ENCODE measurements at regions not wholly inside any gene's neighbourhood (a gene's known extent, or its start where the extent isn't known, plus 50 kb on each side); places are given as distances from the start of the nearest gene placed in this dataset.
"Not testable (repeated sequence)": the region's sequence is repeated elsewhere in the genome, so short reads cannot be mapped to it uniquely, and the experiment has no call there.

DNA sequence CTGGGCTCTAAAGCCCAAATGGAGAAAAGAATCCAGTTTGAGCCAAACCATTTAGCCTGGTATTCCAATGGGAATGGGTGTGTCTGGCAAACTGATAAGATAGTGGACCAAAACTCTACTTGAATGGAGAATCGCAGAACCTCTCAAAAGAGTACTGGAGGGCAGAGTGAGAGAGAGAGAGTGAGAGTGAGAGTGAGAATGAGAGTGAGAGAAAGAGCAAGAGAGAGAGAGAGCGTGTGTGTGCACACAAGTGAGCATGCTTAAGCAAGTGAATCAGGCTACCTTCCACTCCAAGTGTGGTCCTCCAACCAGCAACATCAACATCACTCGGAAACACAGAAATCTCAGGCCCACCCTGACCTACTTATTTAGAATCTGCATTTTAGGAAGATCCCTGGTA, 58.8 kb downstream of the UQCRFS1 start:
- Mint-ChIP-seq H3K36me3 (peaks cover 30% of the 10 kb centered on the region), H3K4me3 (no peak overlapping the region), H3K27ac (no peak overlapping the region), H3K4me1 (ENCODE audit: low read depth in 2 of 2) (no peaks in the 10 kb centered on the region), H3K27me3 (peaks cover 3 to 25% of the 10 kb centered on the region in 2 donors), H3K9me3 (peaks cover 18% of the 10 kb centered on the region)
- ATAC-seq = no peak
- DNase-seq (ENCODE audit: low spot score) = no peak

DNA sequence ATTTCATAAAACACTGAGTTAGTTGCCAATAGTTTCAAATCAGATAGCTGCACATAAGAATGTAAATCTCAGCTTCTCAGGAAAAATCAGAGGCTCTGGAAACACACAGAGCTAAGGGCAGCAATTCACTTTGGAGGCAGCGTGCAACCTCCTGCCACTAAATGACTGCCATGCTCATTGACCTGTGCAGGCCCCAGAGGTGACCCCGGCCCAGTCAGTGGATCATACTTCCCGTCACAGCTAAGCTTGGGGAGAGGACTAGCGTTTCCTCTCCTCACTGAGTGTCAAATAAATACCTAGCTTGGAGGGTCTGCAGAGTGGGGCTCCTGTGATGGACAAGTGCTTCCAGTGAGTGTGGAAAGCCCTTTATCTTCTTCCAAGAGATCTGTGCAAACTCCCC, 67.2 kb downstream of the UQCRFS1 start:
- Mint-ChIP-seq H3K36me3 (no peaks in the 10 kb centered on the region), H3K27me3 (peaks cover 0 to 3% of the 10 kb centered on the region in 2 donors), H3K9me3 (peaks cover 4% of the 10 kb centered on the region), H3K4me1 (ENCODE audit: low read depth in 2 of 2) (no peaks in the 10 kb centered on the region), H3K27ac (no peak overlapping the region), H3K4me3 (no peak overlapping the region)
- DNase-seq (ENCODE audit: low spot score) (no peak), ATAC-seq (no peak)

DNA sequence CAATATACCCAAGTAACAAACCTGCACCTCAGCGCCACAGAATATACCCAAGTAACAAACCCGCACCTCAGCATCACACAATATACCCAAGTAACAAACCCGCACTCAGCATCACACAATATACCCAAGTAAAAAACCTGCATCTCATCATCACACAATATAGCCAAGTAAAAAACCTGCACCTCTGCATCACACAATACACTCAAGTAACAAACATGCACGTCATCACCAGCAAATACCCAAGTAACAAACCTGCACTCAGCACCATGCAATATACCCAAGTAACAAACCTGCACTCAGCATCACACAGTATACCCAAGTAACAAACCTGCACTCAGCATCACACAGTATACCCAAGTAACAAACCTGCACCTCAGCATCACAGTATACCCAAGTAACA, 69.8 kb downstream of the UQCRFS1 start:
- H3K36me3 Mint-ChIP-seq = no peaks in the 10 kb centered on the region
- ATAC-seq (no peak), DNase-seq (ENCODE audit: low spot score) (no peak)
- peaks cover 0 to 3% of the 10 kb centered on the region in 2 donors for H3K27me3 Mint-ChIP-seq
- no peaks in the 10 kb centered on the region for H3K4me1 Mint-ChIP-seq (ENCODE audit: low read depth in 2 of 2)
- peaks cover 3% of the 10 kb centered on the region for H3K9me3 Mint-ChIP-seq
- no peak overlapping the region for H3K4me3 Mint-ChIP-seq
- no peak overlapping the region for H3K27ac Mint-ChIP-seq

GRCh38 chr19:29139227-29139626, 73.7 kb downstream of the UQCRFS1 start:
- Mint-ChIP-seq H3K9me3 (peaks cover 20% of the 10 kb centered on the region), H3K27ac (no peak overlapping the region), H3K36me3 (peaks cover 18% of the 10 kb centered on the region), H3K27me3 (peaks cover 2 to 10% of the 10 kb centered on the region in 2 donors), H3K4me1 (ENCODE audit: low read depth in 2 of 2) (no peaks in the 10 kb centered on the region), H3K4me3 (no peak overlapping the region)
- DNase-seq (ENCODE audit: low spot score) (no peak), ATAC-seq (no peak)

- DNase-seq (ENCODE audit: low spot score); H3K4me1 Mint-ChIP-seq (ENCODE audit: low read depth in 2 of 2); H3K27ac Mint-ChIP-seq; H3K4me3 Mint-ChIP-seq; ATAC-seq: not testable (repeated sequence)
- peaks cover 26% of the 10 kb centered on the region for H3K9me3 Mint-ChIP-seq
- peaks cover 2 to 17% of the 10 kb centered on the region in 2 donors for H3K27me3 Mint-ChIP-seq
- peaks cover 23% of the 10 kb centered on the region for H3K36me3 Mint-ChIP-seq
These were observed 74.7 kb downstream of the UQCRFS1 start for GRCh38 chr19:29138206-29138605.

GRCh38 chr19:29131456-29131855, 81.5 kb downstream of the UQCRFS1 start:
- DNase-seq (ENCODE audit: low spot score) = no peak
- Mint-ChIP-seq H3K4me3 (no peak overlapping the region), H3K27me3 (peaks cover 6 to 32% of the 10 kb centered on the region in 2 donors), H3K9me3 (peaks cover 16% of the 10 kb centered on the region), H3K36me3 (peaks cover 15% of the 10 kb centered on the region), H3K4me1 (ENCODE audit: low read depth in 2 of 2) (no peaks in the 10 kb centered on the region), H3K27ac (no peak overlapping the region)
- ATAC-seq = no peak

- peaks cover 6% of the 10 kb centered on the region for H3K9me3 Mint-ChIP-seq
- no peaks in the 10 kb centered on the region for H3K4me1 Mint-ChIP-seq (ENCODE audit: low read depth in 2 of 2)
- H3K36me3 Mint-ChIP-seq = peaks cover 5% of the 10 kb centered on the region
- no peak overlapping the region for H3K4me3 Mint-ChIP-seq
- DNase-seq (ENCODE audit: low spot score) = no peak
- ATAC-seq = no peak
- H3K27ac Mint-ChIP-seq = no peak overlapping the region
- H3K27me3 Mint-ChIP-seq = peaks cover 4 to 23% of the 10 kb centered on the region in 2 donors
These were observed 83.8 kb downstream of the UQCRFS1 start for GRCh38 chr19:29129148-29129547.

- Mint-ChIP-seq H3K4me3 (no peak overlapping the region), H3K36me3 (no peaks in the 10 kb centered on the region), H3K4me1 (ENCODE audit: low read depth in 2 of 2) (no peaks in the 10 kb centered on the region), H3K27ac (no peak overlapping the region), H3K27me3 (peaks cover 4 to 16% of the 10 kb centered on the region in 2 donors), H3K9me3 (no peaks in the 10 kb centered on the region)
- ATAC-seq (no peak), DNase-seq (ENCODE audit: low spot score) (no peak)
These were observed 84.7 kb downstream of the UQCRFS1 start for GRCh38 chr19:29128203-29128602.

- Mint-ChIP-seq H3K27me3 (peaks cover 0 to 11% of the 10 kb centered on the region in 2 donors), H3K27ac (no peak overlapping the region), H3K36me3 (no peaks in the 10 kb centered on the region), H3K4me3 (no peak overlapping the region), H3K4me1 (ENCODE audit: low read depth in 2 of 2) (no peaks in the 10 kb centered on the region), H3K9me3 (no peaks in the 10 kb centered on the region)
- no peak for ATAC-seq
- no peak for DNase-seq (ENCODE audit: low spot score)
These were observed 90.8 kb downstream of the UQCRFS1 start for GRCh38 chr19:29122185-29122584.

GRCh38 chr19:29121684-29122083, 91.3 kb downstream of the UQCRFS1 start:
- Mint-ChIP-seq H3K4me1 (ENCODE audit: low read depth in 2 of 2) (no peaks in the 10 kb centered on the region), H3K27ac (no peak overlapping the region), H3K4me3 (no peak overlapping the region), H3K36me3 (no peaks in the 10 kb centered on the region), H3K9me3 (no peaks in the 10 kb centered on the region), H3K27me3 (peaks cover 0 to 11% of the 10 kb centered on the region in 2 donors)
- no peak for ATAC-seq
- DNase-seq (ENCODE audit: low spot score) = no peak

- Mint-ChIP-seq H3K36me3 (no peaks in the 10 kb centered on the region), H3K27ac (no peak overlapping the region), H3K4me3 (no peak overlapping the region), H3K4me1 (ENCODE audit: low read depth in 2 of 2) (no peaks in the 10 kb centered on the region), H3K9me3 (no peaks in the 10 kb centered on the region), H3K27me3 (peaks cover 0 to 11% of the 10 kb centered on the region in 2 donors)
- DNase-seq (ENCODE audit: low spot score) = no peak
- ATAC-seq = no peak
These were observed 92.5 kb downstream of the UQCRFS1 start for GRCh38 chr19:29120466-29120865.

DNA sequence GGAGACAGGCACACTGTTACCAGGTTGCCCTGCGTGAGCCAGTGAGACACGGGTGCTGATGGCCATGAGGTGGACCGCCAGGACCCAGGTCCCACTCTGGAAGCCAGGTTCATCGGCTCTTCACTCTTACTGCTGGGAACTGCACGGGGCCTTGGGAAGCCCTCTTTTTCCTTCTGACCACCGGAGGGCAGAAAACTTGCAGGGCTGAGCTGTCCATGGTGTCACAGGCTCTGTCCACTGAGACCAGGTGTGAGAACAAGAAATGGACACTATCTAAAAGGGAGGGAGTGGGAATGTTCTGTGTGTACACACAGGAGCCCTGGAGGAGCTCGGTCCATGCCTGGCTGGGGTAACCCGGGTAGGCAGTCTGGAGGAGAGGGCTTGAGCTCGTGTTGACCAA, 93.4 kb downstream of the UQCRFS1 start:
- Mint-ChIP-seq H3K36me3 (no peaks in the 10 kb centered on the region), H3K27me3 (peaks cover 0 to 11% of the 10 kb centered on the region in 2 donors), H3K27ac (no peak overlapping the region), H3K4me3 (no peak overlapping the region), H3K4me1 (ENCODE audit: low read depth in 2 of 2) (no peaks in the 10 kb centered on the region), H3K9me3 (no peaks in the 10 kb centered on the region)
- DNase-seq (ENCODE audit: low spot score) = no peak
- ATAC-seq = no peak

DNA sequence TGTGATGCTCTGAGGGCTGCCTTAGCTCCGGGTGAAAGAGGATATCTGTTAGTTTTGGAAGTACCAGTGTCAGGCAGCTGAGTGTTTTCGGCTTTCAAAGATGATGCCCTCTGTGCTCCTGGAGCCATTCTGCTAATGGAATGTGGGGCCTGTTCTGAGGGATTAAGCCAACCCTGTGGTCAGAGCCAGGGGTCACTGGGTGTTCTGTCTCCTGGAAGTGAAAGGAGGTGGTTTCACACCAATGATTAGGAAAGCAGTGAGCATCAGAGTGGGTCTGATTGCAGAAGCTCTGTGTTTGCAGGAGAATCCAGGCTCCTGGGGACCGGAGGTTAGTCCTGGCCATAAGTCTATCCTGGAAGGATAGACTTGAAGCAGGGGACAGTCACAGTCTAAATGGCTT, 94.6 kb downstream of the UQCRFS1 start:
- Mint-ChIP-seq H3K27ac (no peak overlapping the region), H3K27me3 (peaks cover 0 to 11% of the 10 kb centered on the region in 2 donors), H3K36me3 (no peaks in the 10 kb centered on the region), H3K4me3 (no peak overlapping the region), H3K4me1 (ENCODE audit: low read depth in 2 of 2) (no peaks in the 10 kb centered on the region), H3K9me3 (no peaks in the 10 kb centered on the region)
- DNase-seq (ENCODE audit: low spot score) = no peak
- ATAC-seq = no peak

DNA sequence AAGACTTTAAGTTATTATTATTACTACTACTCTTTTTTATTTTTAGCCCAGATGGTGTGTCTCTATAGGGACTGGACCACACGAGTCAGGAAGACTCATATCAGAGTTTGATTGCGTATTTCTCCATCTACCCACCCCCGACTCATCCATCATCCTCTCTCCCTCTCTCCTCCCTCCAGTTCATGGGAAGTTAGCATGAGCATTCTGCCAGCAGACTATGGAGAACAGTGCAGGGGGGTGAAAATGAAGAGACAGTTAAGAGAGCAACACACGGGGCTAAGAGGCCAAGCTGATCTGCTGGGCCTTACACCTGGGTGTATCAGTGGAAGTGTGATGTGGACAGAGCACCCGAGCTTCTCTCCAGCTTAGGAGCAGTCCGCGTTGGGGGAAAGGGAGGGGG, 95.0 kb downstream of the UQCRFS1 start:
- H3K4me1 Mint-ChIP-seq (ENCODE audit: low read depth in 2 of 2) = no peaks in the 10 kb centered on the region
- DNase-seq (ENCODE audit: low spot score) (no peak), ATAC-seq (no peak)
- no peak overlapping the region for H3K27ac Mint-ChIP-seq
- no peak overlapping the region for H3K4me3 Mint-ChIP-seq
- H3K36me3 Mint-ChIP-seq = no peaks in the 10 kb centered on the region
- H3K9me3 Mint-ChIP-seq = no peaks in the 10 kb centered on the region
- H3K27me3 Mint-ChIP-seq = peaks cover 0 to 11% of the 10 kb centered on the region in 2 donors

- H3K9me3 Mint-ChIP-seq = no peaks in the 10 kb centered on the region
- H3K4me1 Mint-ChIP-seq (ENCODE audit: low read depth in 2 of 2) = no peaks in the 10 kb centered on the region
These were observed 97.8 kb downstream of the UQCRFS1 start for GRCh38 chr19:29115181-29115580.

More at GRCh38 chr19:29115181-29115580, 97.8 kb downstream of the UQCRFS1 start:
- Mint-ChIP-seq H3K27ac (no peak overlapping the region), H3K4me3 (no peak overlapping the region), H3K27me3 (peaks cover 0 to 11% of the 10 kb centered on the region in 2 donors), H3K36me3 (no peaks in the 10 kb centered on the region)
- ATAC-seq (no peak), DNase-seq (ENCODE audit: low spot score) (no peak)
